ENCODE measurements at regions not wholly inside any gene's neighbourhood (a gene's known extent, or its start where the extent isn't known, plus 50 kb on each side); places are given as distances from the start of the nearest gene placed in this dataset.

DNA sequence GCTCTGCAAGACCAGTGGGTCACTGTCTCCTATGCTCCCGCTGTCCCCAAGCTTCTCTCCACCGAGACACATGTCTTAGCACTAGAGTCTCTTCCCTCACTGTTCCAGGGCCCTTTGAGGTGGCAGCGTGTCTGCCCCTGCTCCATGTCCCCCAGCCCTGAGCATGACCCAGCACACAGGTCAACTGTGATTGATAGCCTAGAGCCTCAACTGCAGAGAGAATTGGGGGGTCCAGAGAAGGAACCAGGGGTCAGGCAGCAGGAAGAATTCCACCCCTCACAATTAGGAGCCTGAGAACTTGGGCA, 54.6 kb upstream of the ODC1 start:
- H3K9ac ChIP-seq (ENCODE audit: control insufficient read depth, extremely low read depth, insufficient read depth, low read length) = no peak overlapping the region
- no peaks in the 10 kb centered on the region for H4K20me1 ChIP-seq (ENCODE audit: control insufficient read depth, extremely low read depth, insufficient read depth, low read length)
- no peak overlapping the region for H3K4me2 ChIP-seq (ENCODE audit: control insufficient read depth, extremely low read depth, insufficient read depth, low read depth, low read length)
- no peaks in the 10 kb centered on the region for H3K27me3 ChIP-seq (ENCODE audit: control insufficient read depth, extremely low read depth, insufficient read depth, low read length)
- H3K4me1 ChIP-seq (ENCODE audit: control insufficient read depth, extremely low read depth, insufficient read depth, low read length) = peaks cover 26% of the 10 kb centered on the region
- no peaks in the 10 kb centered on the region for H3K36me3 ChIP-seq (ENCODE audit: control insufficient read depth in 2 of 2, extremely low read depth in 1 of 2, insufficient read depth in 2 of 2, low read length in 2 of 2)
- H3K4me3 ChIP-seq (ENCODE audit: control insufficient read depth in 2 of 3, extremely low read depth in 1 of 3, insufficient read depth in 2 of 3, low read depth in 1 of 3, low read length in 3 of 3) = no peak overlapping the region
- H3K27ac ChIP-seq (ENCODE audit: control insufficient read depth, insufficient read depth, low read length) = no peak overlapping the region
- dilution Hi-C loops (cut with MboI; ENCODE audit: extremely low pct_ligation_motif_present, low sequenced_read_pairs) = no loop called here
- no peaks in the 10 kb centered on the region for H3K9me1 ChIP-seq (ENCODE audit: control insufficient read depth, extremely low read depth, insufficient read depth, low read length)
- H2AFZ ChIP-seq (ENCODE audit: control insufficient read depth, low read length) = no peak overlapping the region
- DNase-seq (ENCODE audit: low read depth, low spot score) (no peak), FAIRE-seq (no peak)
- no peak for TF ChIP-seq EZH2 (IDR thresholded peaks at IDR 0.05; ENCODE audit: low read length)
- TF ChIP-seq, protein P1, sequence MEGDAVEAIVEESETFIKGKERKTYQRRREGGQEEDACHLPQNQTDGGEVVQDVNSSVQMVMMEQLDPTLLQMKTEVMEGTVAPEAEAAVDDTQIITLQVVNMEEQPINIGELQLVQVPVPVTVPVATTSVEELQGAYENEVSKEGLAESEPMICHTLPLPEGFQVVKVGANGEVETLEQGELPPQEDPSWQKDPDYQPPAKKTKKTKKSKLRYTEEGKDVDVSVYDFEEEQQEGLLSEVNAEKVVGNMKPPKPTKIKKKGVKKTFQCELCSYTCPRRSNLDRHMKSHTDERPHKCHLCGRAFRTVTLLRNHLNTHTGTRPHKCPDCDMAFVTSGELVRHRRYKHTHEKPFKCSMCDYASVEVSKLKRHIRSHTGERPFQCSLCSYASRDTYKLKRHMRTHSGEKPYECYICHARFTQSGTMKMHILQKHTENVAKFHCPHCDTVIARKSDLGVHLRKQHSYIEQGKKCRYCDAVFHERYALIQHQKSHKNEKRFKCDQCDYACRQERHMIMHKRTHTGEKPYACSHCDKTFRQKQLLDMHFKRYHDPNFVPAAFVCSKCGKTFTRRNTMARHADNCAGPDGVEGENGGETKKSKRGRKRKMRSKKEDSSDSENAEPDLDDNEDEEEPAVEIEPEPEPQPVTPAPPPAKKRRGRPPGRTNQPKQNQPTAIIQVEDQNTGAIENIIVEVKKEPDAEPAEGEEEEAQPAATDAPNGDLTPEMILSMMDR (optimal IDR thresholded peaks at IDR 0.05 in 1 of 3, IDR thresholded peaks at IDR 0.05 in 1 of 3, conservative IDR thresholded peaks at IDR 0.05 in 1 of 3; ENCODE audit: extremely low read depth in 1 of 3, insufficient read depth in 2 of 3, low read length in 3 of 3) = no peak
- H3K79me2 ChIP-seq (ENCODE audit: control insufficient read depth, insufficient read depth, low read length) = no peaks in the 10 kb centered on the region
- no peaks in the 10 kb centered on the region for H3K9me3 ChIP-seq (ENCODE audit: control insufficient read depth, low read depth, low read length)

DNA sequence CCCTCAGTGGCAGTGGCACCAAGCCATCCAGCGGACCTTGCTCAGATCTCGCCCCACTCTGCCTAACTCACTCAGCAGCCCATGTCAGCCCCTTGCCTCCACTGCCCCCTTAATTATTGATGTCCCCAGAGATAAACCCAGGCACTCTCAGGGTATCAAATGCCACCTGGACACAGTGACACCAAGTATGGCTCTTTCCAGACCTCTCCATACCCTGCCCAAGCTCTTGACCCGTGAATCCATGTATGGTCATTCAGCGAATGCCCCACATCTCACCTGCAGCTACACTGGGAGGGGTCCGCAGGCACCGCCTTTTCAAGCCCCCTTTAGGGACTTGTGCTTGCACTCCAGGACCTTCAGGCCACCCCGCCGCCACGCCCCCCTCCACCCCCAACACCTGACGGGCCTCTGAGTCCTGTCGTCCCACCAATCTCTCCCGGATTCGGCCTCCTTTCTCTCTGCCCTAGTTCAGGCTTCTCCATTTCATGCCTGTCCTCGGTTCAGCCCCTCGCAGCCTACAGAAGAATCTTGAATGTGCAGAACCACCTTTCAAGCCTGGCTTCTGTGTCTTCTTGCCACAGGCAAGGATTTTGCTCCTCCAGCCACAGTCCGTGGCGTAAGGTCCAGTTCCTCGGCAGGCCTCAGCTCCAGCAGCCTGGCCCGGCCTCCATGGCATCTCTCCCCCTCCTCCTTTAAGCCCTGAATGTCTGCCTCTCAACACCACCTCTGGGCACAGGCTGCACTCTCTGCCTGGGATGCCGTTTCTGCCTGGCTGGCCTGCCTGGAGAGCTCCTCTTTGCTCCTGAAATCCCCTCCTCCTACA, 54.1 kb upstream of the ODC1 start:
- H3K4me2 ChIP-seq (ENCODE audit: control insufficient read depth, extremely low read depth, insufficient read depth, low read depth, low read length) = no peak overlapping the region
- no peaks in the 10 kb centered on the region for H3K27me3 ChIP-seq (ENCODE audit: control insufficient read depth, extremely low read depth, insufficient read depth, low read length)
- no peaks in the 10 kb centered on the region for H3K9me3 ChIP-seq (ENCODE audit: control insufficient read depth, low read depth, low read length)
- H3K79me2 ChIP-seq (ENCODE audit: control insufficient read depth, insufficient read depth, low read length) = no peaks in the 10 kb centered on the region
- dilution Hi-C loops (cut with MboI; ENCODE audit: extremely low pct_ligation_motif_present, low sequenced_read_pairs) = no loop called here
- no peak overlapping the region for H2AFZ ChIP-seq (ENCODE audit: control insufficient read depth, low read length)
- TF ChIP-seq, protein P1 (optimal IDR thresholded peaks at IDR 0.05 in 1 of 3, IDR thresholded peaks at IDR 0.05 in 1 of 3, conservative IDR thresholded peaks at IDR 0.05 in 1 of 3; ENCODE audit: extremely low read depth in 1 of 3, insufficient read depth in 2 of 3, low read length in 3 of 3) = no peak
- no peak for TF ChIP-seq EZH2 (IDR thresholded peaks at IDR 0.05; ENCODE audit: low read length)
- DNase-seq (ENCODE audit: low read depth, low spot score) (no peak), FAIRE-seq (no peak)
- no peak overlapping the region for H3K27ac ChIP-seq (ENCODE audit: control insufficient read depth, insufficient read depth, low read length)
- H3K4me1 ChIP-seq (ENCODE audit: control insufficient read depth, extremely low read depth, insufficient read depth, low read length) = peaks cover 31% of the 10 kb centered on the region
- no peak overlapping the region for H3K4me3 ChIP-seq (ENCODE audit: control insufficient read depth in 2 of 3, extremely low read depth in 1 of 3, insufficient read depth in 2 of 3, low read depth in 1 of 3, low read length in 3 of 3)
- H3K9me1 ChIP-seq (ENCODE audit: control insufficient read depth, extremely low read depth, insufficient read depth, low read length) = no peaks in the 10 kb centered on the region
- no peaks in the 10 kb centered on the region for H4K20me1 ChIP-seq (ENCODE audit: control insufficient read depth, extremely low read depth, insufficient read depth, low read length)
- H3K9ac ChIP-seq (ENCODE audit: control insufficient read depth, extremely low read depth, insufficient read depth, low read length) = no peak overlapping the region
- H3K36me3 ChIP-seq (ENCODE audit: control insufficient read depth in 2 of 2, extremely low read depth in 1 of 2, insufficient read depth in 2 of 2, low read length in 2 of 2) = no peaks in the 10 kb centered on the region

All from keratinocyte (primary cell).